Spleen (tissue), 11 donors: ENCODE measurements at regions not wholly inside any gene's neighbourhood (a gene's known extent, or its start where the extent isn't known, plus 50 kb on each side); places are given as distances from the start of the nearest gene placed in this dataset.
A peak's percentile ranks its signal among the peaks of the same experiment; 100 is the strongest.

Experiments used
- DNase-seq: peaks from one replicate; pipeline ENCODE4 v3.0.0-alpha.2; 2020
- H3K27ac ChIP-seq, 8 donors: fragments of 200-600 bp; sonication (generic) in 7 of 8; 1 replicate in 4 of 8; 2 replicates in 4 of 8; pipeline versions ENCODE4 v1.5.0 to v1.8.0; 2016 to 2021; ENCODE audit warnings: inconsistent platforms in 4 of 8, mild to moderate bottlenecking in 4 of 8, moderate library complexity in 1 of 8
- H3K27me3 ChIP-seq, 7 donors: fragments of 200-600 bp; sonication (generic) in 6 of 7; replicated peaks in 1 of 7; 1 replicate in 4 of 7; 2 replicates in 3 of 7; pipeline versions ENCODE4 v1.5.0 to v1.8.0; 2016 to 2021; ENCODE audit warnings: inconsistent platforms in 3 of 7, mild to moderate bottlenecking in 1 of 7
- H3K36me3 ChIP-seq, 6 donors: fragments of 200-600 bp; sonication (generic) in 5 of 6; 1 replicate in 4 of 6; 2 replicates in 2 of 6; pipeline versions ENCODE4 v1.5.0 to v1.8.0; 2016 to 2021; ENCODE audit warnings: inconsistent platforms in 2 of 6
- H3K4me1 ChIP-seq, 6 donors: fragments of 200-600 bp; sonication (generic) in 5 of 6; 1 replicate in 3 of 6; 2 replicates in 3 of 6; pipeline versions ENCODE4 v1.5.0 to v1.8.0; 2016 to 2021; ENCODE audit warnings: inconsistent platforms in 3 of 6
- H3K4me3 ChIP-seq, 8 donors: fragments of 200-600 bp; sonication (generic) in 7 of 8; 1 replicate in 4 of 8; 2 replicates in 4 of 8; pipeline versions ENCODE4 v1.5.0 to v1.8.0; 2016 to 2021; ENCODE audit warnings: inconsistent platforms in 4 of 8, mild to moderate bottlenecking in 4 of 8, moderate library complexity in 2 of 8
- H3K9me3 ChIP-seq, 8 donors: fragments of 200-600 bp; sonication (generic) in 7 of 8; 1 replicate in 4 of 8; 2 replicates in 4 of 8; pipeline versions ENCODE4 v1.5.0 to v1.8.0; 2016 to 2021; ENCODE audit warnings: inconsistent platforms in 4 of 8
- POLR2A ChIP-seq, 3 donors: fragments of 450-650 bp; IDR thresholded peaks; one replicate each; pipeline ENCODE4 v1.5.1; 2017; ENCODE audit warnings: antibody characterized with exemption in 3 of 3, mild to moderate bottlenecking in 1 of 3
- POLR2AphosphoS5 ChIP-seq, 3 donors: sonication (generic); formaldehyde crosslinking; IDR thresholded peaks; one replicate each; pipeline ENCODE4 v1.5.1; 2017; ENCODE audit warnings: antibody characterized with exemption in 3 of 3
- WGBS, 5 donors: extraction: QIAGEN DNeasy Blood & Tissue Kit in 3 of 5; methylation state at CpG; one replicate each; pipeline versions ENCODE4 v1.1.5 to v1.1.7; 2013 to 2018; 5-methylcytosine and 5-hydroxymethylcytosine counted together
- intact Hi-C: fragments of 100-400 bp; cut with DNase I; formaldehyde crosslinking; loops from one replicate; pipeline ENCODE4 v1.15.0; 2023; ENCODE audit warnings: low total_unique reads
- TF ChIP-seq, protein P1 (sequence below), 11 experiments: fragments of 200-600 bp in 7 of 11; fragments of 450-650 bp in 4 of 11; sonication (generic) in 4 of 11; IDR thresholded peaks in 8 of 11; conservative IDR thresholded peaks in 3 of 11; 1 replicate in 7 of 11; 2 replicates in 4 of 11; pipeline versions ENCODE4 v1.4.0 to v1.8.0; 2016 to 2021; ENCODE audit warnings: antibody characterized with exemption in 11 of 11, inconsistent platforms in 4 of 11, mild to moderate bottlenecking in 1 of 11
- donor health status: healthy with polysubstance abuse.
- donor health status: DM: no; HTN: no; CAD: no; lungs with moderate emphysema.
- donor health status: DM: no; HTN: no; CAD: no.
- donor health status: Bipolar disorder and iron deficiency.
- donor health status: healthy.
- donor health status: DM: no; HTN: no; CAD: no.
- donor health status: DM: yes; HTN: yes; CAD: no.

DNA sequence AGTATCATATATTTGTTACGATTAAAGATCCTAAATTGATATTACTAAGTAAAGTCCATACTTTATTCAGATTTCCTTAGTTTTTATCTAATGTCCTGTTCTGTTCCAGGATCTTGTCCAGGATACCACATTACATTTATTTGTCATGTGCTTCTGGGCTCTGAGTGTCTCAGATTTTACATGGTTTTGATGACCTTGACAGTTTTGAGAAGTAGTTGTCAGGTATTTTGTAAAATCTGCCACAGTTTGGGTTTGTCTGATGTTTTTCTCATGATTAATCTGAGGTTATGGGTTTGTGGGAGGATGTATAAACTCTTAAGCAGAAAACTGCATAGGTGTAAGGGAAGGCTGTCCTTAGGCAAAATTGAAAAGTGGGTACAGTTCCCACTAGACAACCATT is 109.9 kb upstream of the BMP5 start:
- Histone ChIP-seq H3K27me3 (no peaks in the 10 kb centered on the region), H3K36me3 (no peaks in the 10 kb centered on the region), H3K4me1 (no peaks in the 10 kb centered on the region), H3K4me3 (no peak overlapping the region), H3K27ac (no peak overlapping the region), H3K9me3 (peaks cover 0 to 8% (median 2%) of the 10 kb centered on the region in 8 donors)
- intact Hi-C loops: no loop called here
- TF ChIP-seq POLR2AphosphoS5 (IDR thresholded peaks at IDR 0.05): no peak
- no peak for TF ChIP-seq POLR2A (IDR thresholded peaks at IDR 0.05)
- TF ChIP-seq, protein P1, sequence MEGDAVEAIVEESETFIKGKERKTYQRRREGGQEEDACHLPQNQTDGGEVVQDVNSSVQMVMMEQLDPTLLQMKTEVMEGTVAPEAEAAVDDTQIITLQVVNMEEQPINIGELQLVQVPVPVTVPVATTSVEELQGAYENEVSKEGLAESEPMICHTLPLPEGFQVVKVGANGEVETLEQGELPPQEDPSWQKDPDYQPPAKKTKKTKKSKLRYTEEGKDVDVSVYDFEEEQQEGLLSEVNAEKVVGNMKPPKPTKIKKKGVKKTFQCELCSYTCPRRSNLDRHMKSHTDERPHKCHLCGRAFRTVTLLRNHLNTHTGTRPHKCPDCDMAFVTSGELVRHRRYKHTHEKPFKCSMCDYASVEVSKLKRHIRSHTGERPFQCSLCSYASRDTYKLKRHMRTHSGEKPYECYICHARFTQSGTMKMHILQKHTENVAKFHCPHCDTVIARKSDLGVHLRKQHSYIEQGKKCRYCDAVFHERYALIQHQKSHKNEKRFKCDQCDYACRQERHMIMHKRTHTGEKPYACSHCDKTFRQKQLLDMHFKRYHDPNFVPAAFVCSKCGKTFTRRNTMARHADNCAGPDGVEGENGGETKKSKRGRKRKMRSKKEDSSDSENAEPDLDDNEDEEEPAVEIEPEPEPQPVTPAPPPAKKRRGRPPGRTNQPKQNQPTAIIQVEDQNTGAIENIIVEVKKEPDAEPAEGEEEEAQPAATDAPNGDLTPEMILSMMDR (IDR thresholded peaks at IDR 0.05 in 8 of 11, conservative IDR thresholded peaks at IDR 0.05 in 3 of 11): no peak
- no peak for DNase-seq
- 89 to 100% (median 97%) methylated on average over 1 of the region's 1 CpG for WGBS, 5 donors

DNA sequence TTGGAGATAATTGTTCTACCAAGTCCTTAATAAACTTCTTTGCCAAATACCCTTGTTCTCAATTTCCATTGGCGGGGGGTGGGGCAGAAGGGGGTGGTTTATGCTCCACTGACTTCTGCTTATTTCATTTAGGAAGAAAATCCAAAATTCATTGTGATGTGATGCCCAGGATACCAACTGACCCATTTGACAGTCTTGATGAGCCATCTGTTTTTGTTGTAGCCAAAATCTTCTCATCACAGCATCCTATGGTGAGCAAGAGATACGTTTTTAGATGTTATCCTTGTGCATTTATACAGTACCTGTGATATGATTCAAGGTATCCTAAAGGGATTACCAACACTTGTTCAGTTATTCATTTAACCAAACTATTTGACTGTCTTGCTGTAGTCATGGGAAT is 108.5 kb upstream of the BMP5 start:
- Histone ChIP-seq H3K36me3 (no peaks in the 10 kb centered on the region), H3K4me1 (no peaks in the 10 kb centered on the region), H3K9me3 (peaks cover 0 to 8% (median 2%) of the 10 kb centered on the region in 8 donors), H3K27me3 (no peaks in the 10 kb centered on the region), H3K27ac (no peak overlapping the region), H3K4me3 (no peak overlapping the region)
- 72 to 85% (median 79%) methylated on average over 2 of the region's 2 CpGs for WGBS, 5 donors
- intact Hi-C loops: loop anchor here (5.0 kb wide), 1 partner anchor 308 kb away; no protein-coding TSS in a partner anchor
- no peak for DNase-seq
- TF ChIP-seq POLR2A (IDR thresholded peaks at IDR 0.05): no peak

- DNase-seq: no peak
- Histone ChIP-seq H3K4me1 (no peaks in the 10 kb centered on the region), H3K27ac (no peak overlapping the region), H3K36me3 (no peaks in the 10 kb centered on the region), H3K4me3 (no peak overlapping the region), H3K9me3 (peaks cover 0 to 8% (median 2%) of the 10 kb centered on the region in 8 donors), H3K27me3 (no peaks in the 10 kb centered on the region)
- intact Hi-C loops: loop anchor here (5.0 kb wide), 1 partner anchor 311 kb away; no protein-coding TSS in a partner anchor
- TF ChIP-seq POLR2AphosphoS5 (IDR thresholded peaks at IDR 0.05) (no peak), POLR2A (IDR thresholded peaks at IDR 0.05) (no peak)
- TF ChIP-seq, protein P1 (IDR thresholded peaks at IDR 0.05 in 8 of 11, conservative IDR thresholded peaks at IDR 0.05 in 3 of 11): no peak
These were observed 106.3 kb upstream of the BMP5 start for GRCh38 chr6:55981660-55982059.

DNA sequence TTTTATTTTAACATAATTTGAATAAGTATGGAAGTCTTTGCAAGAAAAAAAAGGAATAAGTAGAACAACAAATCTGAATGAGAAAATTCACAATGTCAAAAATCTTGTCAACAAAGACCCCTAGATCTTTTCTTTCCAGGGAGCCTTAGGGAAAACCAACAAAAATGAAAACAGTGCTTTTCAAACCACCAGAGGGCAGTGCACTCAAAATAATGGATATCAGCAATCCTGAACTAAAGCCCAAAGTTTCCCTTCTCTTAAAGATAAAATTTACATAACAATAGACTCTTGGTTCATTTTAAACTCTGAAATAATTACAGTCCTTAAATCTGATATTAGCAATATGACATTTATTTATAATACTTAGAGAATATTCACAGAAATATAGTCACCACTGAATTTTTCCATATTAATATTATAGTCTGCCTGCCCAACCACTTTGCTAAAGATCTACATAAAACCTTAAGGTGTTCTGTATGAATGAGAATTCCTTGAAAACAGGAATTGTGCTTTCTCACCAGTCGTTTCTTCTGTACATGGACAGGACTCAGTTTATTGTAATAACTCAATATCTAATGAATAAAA is 105.3 kb upstream of the BMP5 start:
- no peak for DNase-seq
- TF ChIP-seq, protein P1 (IDR thresholded peaks at IDR 0.05 in 8 of 11, conservative IDR thresholded peaks at IDR 0.05 in 3 of 11): peak in 10 of 11 experiments; percentile 24 to 64 (median 52)
- TF ChIP-seq POLR2AphosphoS5 (IDR thresholded peaks at IDR 0.05) (no peak), POLR2A (IDR thresholded peaks at IDR 0.05) (no peak)
- WGBS, 5 donors: 16 to 48% (median 23%) methylated on average over 1 of the region's 1 CpG

More for the DNA sequence above, 105.3 kb upstream of the BMP5 start:
- intact Hi-C loops: loop anchor here (5.0 kb wide), 1 partner anchor 312 kb away; no protein-coding TSS in a partner anchor
- H3K27me3 ChIP-seq: no peaks in the 10 kb centered on the region
- no peaks in the 10 kb centered on the region for H3K4me1 ChIP-seq
- H3K27ac ChIP-seq: no peak overlapping the region
- no peaks in the 10 kb centered on the region for H3K36me3 ChIP-seq
- no peak overlapping the region for H3K4me3 ChIP-seq
- H3K9me3 ChIP-seq: peaks cover 0 to 8% (median 0%) of the 10 kb centered on the region in 8 donors
